ENCODE measurements at regions not wholly inside any gene's neighbourhood (a gene's known extent, or its start where the extent isn't known, plus 50 kb on each side); places are given as distances from the start of the nearest gene placed in this dataset.
A peak's percentile ranks its signal among the peaks of the same experiment; 100 is the strongest.

- no peak for DNase-seq (ENCODE audit: low read depth in 4 of 4, low spot score in 3 of 4)
Observed at GRCh38 chr2:59077026-59077725, 836.1 kb upstream of the FANCL start.

GRCh38 chr2:59076079-59076619 is 835.0 kb upstream of the FANCL start:
- peak in 1 of 4 donors; percentile 0 for DNase-seq (ENCODE audit: low read depth in 4 of 4, low spot score in 3 of 4)

GRCh38 chr2:59074071-59074470 is 832.9 kb upstream of the FANCL start:
- no peak for DNase-seq (ENCODE audit: low read depth in 4 of 4, low spot score in 3 of 4)

- no peak for DNase-seq (ENCODE audit: low read depth in 4 of 4, low spot score in 3 of 4)
Observed at GRCh38 chr2:59073286-59073685, 832.2 kb upstream of the FANCL start.

GRCh38 chr2:59068255-59068654 is 827.1 kb upstream of the FANCL start:
- no peak for DNase-seq (ENCODE audit: low read depth in 4 of 4, low spot score in 3 of 4)

- DNase-seq (ENCODE audit: low read depth in 4 of 4, low spot score in 3 of 4) = no peak
Observed at GRCh38 chr2:59066787-59067399, 825.8 kb upstream of the FANCL start.

- no peak for DNase-seq (ENCODE audit: low read depth in 4 of 4, low spot score in 3 of 4)
Observed at GRCh38 chr2:59047373-59047995, 806.4 kb upstream of the FANCL start.

GRCh38 chr2:59046401-59047372 is 805.6 kb upstream of the FANCL start:
- no peak for DNase-seq (ENCODE audit: low read depth in 4 of 4, low spot score in 3 of 4)

GRCh38 chr2:59044736-59045135 is 803.6 kb upstream of the FANCL start:
- no peak for DNase-seq (ENCODE audit: low read depth in 4 of 4, low spot score in 3 of 4)

- no peak for DNase-seq (ENCODE audit: low read depth in 4 of 4, low spot score in 3 of 4)
Observed at GRCh38 chr2:59041139-59041538, 800.0 kb upstream of the FANCL start.

GRCh38 chr2:59034837-59035236 is 793.7 kb upstream of the FANCL start:
- no peak for DNase-seq (ENCODE audit: low read depth in 4 of 4, low spot score in 3 of 4)

- no peak for DNase-seq (ENCODE audit: low read depth in 4 of 4, low spot score in 3 of 4)
Observed at GRCh38 chr2:59034106-59034505, 793.0 kb upstream of the FANCL start.

GRCh38 chr2:59033661-59034060 is 792.5 kb upstream of the FANCL start:
- peak; percentile 32 to 71 (median 56) for DNase-seq (ENCODE audit: low read depth in 4 of 4, low spot score in 3 of 4)

- no peak for DNase-seq (ENCODE audit: low read depth in 4 of 4, low spot score in 3 of 4)
Observed at GRCh38 chr2:59032499-59032898, 791.4 kb upstream of the FANCL start.

GRCh38 chr2:59029058-59029457 is 787.9 kb upstream of the FANCL start:
- DNase-seq (ENCODE audit: low read depth in 4 of 4, low spot score in 3 of 4) = no peak

GRCh38 chr2:59027320-59027719 is 786.2 kb upstream of the FANCL start:
- no peak for DNase-seq (ENCODE audit: low read depth in 4 of 4, low spot score in 3 of 4)

- DNase-seq (ENCODE audit: low read depth in 4 of 4, low spot score in 3 of 4) = peak in 1 of 4 donors; percentile 12
Observed at GRCh38 chr2:59025157-59025757, 784.1 kb upstream of the FANCL start.

- DNase-seq (ENCODE audit: low read depth in 4 of 4, low spot score in 3 of 4) = no peak
Observed at GRCh38 chr2:59021786-59022185, 780.7 kb upstream of the FANCL start.

- no peak for DNase-seq (ENCODE audit: low read depth in 4 of 4, low spot score in 3 of 4)
Observed at GRCh38 chr2:59019566-59020159, 778.5 kb upstream of the FANCL start.

- DNase-seq (ENCODE audit: low read depth in 4 of 4, low spot score in 3 of 4) = no peak
Observed at GRCh38 chr2:59018737-59019136, 777.6 kb upstream of the FANCL start.

Measured in right renal pelvis (tissue), 4 donors.